Loucy (cell line): ENCODE measurements at regions not wholly inside any gene's neighbourhood (a gene's known extent, or its start where the extent isn't known, plus 50 kb on each side); places are given as distances from the start of the nearest gene placed in this dataset.

Source experiments
- EZH2phosphoT487 ChIP-seq: fragments of 200-600 bp; IDR thresholded peaks from 2 replicates; pipeline ENCODE4 v1.6.1; 2018; ENCODE audit warnings: antibody characterized with exemption, mild to moderate bottlenecking, moderate library complexity, borderline replicate concordance
- TF ChIP-seq, protein P1 (sequence below): fragments of 200-600 bp; sonication (generic); conservative IDR thresholded peaks from 2 replicates; pipeline ENCODE4 v1.5.1; 2014; ENCODE audit warnings: mild to moderate bottlenecking, antibody characterized with exemption, low read length

DNA sequence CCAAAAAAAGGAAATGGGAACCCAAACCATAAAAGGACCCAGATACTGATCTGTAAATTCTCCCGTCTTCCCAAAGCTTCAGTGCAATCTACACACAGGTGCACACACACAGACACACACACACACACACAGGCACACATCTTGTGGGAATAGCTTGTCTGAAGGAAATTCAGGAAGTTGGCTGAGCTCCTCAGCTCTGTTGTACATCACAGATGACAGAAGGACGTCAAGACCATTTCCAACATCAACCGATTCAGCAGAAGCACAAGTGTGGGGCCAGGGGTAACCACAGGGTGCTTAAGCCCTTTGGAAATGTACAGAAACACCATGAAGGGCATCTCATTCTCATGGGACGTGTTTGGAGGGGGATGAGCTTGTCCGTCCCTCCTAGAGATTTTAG lies 498.1 kb upstream of the PSMD7 start:
- TF ChIP-seq, protein P1, sequence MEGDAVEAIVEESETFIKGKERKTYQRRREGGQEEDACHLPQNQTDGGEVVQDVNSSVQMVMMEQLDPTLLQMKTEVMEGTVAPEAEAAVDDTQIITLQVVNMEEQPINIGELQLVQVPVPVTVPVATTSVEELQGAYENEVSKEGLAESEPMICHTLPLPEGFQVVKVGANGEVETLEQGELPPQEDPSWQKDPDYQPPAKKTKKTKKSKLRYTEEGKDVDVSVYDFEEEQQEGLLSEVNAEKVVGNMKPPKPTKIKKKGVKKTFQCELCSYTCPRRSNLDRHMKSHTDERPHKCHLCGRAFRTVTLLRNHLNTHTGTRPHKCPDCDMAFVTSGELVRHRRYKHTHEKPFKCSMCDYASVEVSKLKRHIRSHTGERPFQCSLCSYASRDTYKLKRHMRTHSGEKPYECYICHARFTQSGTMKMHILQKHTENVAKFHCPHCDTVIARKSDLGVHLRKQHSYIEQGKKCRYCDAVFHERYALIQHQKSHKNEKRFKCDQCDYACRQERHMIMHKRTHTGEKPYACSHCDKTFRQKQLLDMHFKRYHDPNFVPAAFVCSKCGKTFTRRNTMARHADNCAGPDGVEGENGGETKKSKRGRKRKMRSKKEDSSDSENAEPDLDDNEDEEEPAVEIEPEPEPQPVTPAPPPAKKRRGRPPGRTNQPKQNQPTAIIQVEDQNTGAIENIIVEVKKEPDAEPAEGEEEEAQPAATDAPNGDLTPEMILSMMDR = no peak
- TF ChIP-seq EZH2phosphoT487 = no peak
